ENCODE measurements at regions not wholly inside any gene's neighbourhood (a gene's known extent, or its start where the extent isn't known, plus 50 kb on each side); places are given as distances from the start of the nearest gene placed in this dataset.
"Not testable (repeated sequence)": the region's sequence is repeated elsewhere in the genome, so short reads cannot be mapped to it uniquely, and the experiment has no call there.

DNA sequence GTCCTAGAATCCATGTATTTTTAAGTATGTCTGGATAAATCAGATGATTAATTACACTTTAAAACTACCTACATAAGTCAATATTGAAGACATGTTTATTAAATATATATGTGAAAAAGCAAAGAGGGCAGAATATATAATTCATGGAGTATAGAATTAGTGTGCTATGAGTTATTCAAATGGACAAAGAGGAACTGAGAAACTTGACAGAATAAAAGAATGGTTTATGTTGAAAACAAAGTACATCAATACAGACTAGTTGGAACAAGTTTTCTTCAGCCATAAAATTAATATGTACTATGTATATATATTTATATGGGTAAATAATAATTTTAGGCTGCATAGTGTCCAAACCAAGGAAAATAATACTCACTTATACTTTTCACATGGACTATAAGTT, 173.5 kb downstream of the NPFFR2 start:
- no peak overlapping the region for H3K4me3 ChIP-seq (replicated peaks; ENCODE audit: low read depth, low read length)
- TF ChIP-seq, protein P1, sequence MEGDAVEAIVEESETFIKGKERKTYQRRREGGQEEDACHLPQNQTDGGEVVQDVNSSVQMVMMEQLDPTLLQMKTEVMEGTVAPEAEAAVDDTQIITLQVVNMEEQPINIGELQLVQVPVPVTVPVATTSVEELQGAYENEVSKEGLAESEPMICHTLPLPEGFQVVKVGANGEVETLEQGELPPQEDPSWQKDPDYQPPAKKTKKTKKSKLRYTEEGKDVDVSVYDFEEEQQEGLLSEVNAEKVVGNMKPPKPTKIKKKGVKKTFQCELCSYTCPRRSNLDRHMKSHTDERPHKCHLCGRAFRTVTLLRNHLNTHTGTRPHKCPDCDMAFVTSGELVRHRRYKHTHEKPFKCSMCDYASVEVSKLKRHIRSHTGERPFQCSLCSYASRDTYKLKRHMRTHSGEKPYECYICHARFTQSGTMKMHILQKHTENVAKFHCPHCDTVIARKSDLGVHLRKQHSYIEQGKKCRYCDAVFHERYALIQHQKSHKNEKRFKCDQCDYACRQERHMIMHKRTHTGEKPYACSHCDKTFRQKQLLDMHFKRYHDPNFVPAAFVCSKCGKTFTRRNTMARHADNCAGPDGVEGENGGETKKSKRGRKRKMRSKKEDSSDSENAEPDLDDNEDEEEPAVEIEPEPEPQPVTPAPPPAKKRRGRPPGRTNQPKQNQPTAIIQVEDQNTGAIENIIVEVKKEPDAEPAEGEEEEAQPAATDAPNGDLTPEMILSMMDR (IDR thresholded peaks at IDR 0.05; ENCODE audit: low read length, missing control alignments): no peak
- DNase-seq (ENCODE audit: low read depth): no peak

DNA sequence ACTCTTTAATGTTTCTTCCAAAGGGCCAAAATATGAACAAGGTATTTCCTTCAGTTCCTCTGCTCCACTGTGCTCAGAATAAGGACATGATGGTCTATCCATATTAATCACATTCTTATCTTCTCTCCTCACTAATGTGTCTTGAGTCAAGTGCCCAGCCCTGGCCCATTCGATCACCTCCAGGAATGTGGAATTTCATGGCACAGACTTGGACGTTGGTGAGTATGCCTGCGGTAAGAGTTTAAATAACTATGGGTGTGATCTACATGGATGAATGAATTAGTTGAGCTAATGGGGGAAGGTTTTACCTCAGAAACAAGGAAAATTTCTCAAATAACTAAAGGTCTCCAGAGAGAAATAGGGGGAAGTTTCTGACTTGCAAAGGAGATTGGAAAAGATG, 174.0 kb downstream of the NPFFR2 start:
- H3K4me3 ChIP-seq (replicated peaks; ENCODE audit: low read depth, low read length): no peak overlapping the region
- DNase-seq (ENCODE audit: low read depth): no peak
- TF ChIP-seq, protein P1 (IDR thresholded peaks at IDR 0.05; ENCODE audit: low read length, missing control alignments): no peak

DNA sequence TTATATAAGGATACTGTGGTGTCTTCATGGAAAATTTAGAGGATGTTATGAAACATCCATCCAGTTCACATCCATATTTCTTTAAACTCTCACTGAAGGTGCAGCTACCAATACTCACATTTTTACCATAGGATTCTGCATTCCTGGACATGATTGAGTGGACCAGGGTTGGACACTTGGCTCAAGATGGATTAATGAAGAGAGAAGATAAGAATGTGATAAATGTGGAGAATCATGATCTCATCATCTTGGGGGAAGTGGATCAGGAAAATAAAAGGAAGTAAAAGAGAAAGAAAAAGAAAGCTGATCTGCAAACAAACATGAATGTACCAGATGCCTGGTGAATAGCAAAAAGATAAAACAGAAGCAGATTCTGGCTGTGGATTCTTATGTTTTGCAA, 175.4 kb downstream of the NPFFR2 start:
- DNase-seq (ENCODE audit: low read depth): no peak
- no peak overlapping the region for H3K4me3 ChIP-seq (replicated peaks; ENCODE audit: low read depth, low read length)
- TF ChIP-seq, protein P1 (IDR thresholded peaks at IDR 0.05; ENCODE audit: low read length, missing control alignments): no peak

DNA sequence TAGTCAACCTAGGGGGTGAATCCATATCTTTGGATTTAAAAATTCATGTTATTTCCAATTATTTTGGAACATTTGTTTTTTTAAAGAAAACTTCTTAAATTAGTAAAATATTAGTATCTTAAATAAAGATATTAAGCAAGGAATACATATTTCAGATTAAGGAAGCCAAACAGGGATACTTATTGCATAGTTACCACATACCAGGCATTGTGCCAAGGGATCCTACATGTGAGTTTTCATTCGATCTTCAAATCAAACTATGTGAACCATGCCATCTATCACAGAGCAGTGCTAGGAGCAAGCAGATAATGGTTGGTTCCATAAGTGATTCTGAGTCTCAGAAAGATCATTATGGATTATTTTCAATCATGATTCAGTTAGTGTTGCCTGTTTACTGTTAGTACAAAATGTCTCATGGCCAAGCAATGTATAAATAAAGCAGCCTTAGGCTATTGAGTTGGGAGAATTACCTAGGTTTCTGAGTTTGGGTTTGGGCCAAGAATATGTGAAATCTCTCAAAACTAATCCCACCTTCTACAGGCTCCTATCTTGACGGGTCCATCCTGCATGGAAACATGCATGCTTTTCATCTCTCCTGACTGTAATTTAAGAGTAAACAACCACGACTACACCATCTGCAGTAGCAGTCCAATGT, 176.7 kb downstream of the NPFFR2 start:
- DNase-seq (ENCODE audit: low read depth): peak; percentile 10
- no peak overlapping the region for H3K4me3 ChIP-seq (replicated peaks; ENCODE audit: low read depth, low read length)
- TF ChIP-seq, protein P1 (IDR thresholded peaks at IDR 0.05; ENCODE audit: low read length, missing control alignments): no peak

DNA sequence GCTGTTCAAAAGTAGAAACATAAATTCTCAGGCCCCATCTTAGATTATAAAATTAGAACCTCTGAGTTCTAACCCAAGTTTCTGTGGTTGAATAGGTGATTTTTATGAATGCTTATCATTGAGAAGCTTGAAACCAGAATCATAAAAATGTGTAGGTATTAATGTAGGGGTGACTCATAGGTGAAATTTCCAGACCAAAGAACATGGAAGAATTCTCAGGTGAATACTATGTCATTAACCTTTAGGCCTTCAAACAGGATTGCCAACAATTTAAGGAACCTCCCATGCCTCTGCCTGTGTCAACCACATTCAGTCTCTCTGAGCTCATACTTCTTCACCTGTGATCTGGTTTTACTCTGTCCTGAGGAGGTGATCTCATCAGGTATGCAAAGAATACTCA, 177.8 kb downstream of the NPFFR2 start:
- H3K4me3 ChIP-seq (replicated peaks; ENCODE audit: low read depth, low read length): no peak overlapping the region
- DNase-seq (ENCODE audit: low read depth): no peak
- TF ChIP-seq, protein P1 (IDR thresholded peaks at IDR 0.05; ENCODE audit: low read length, missing control alignments): no peak

DNA sequence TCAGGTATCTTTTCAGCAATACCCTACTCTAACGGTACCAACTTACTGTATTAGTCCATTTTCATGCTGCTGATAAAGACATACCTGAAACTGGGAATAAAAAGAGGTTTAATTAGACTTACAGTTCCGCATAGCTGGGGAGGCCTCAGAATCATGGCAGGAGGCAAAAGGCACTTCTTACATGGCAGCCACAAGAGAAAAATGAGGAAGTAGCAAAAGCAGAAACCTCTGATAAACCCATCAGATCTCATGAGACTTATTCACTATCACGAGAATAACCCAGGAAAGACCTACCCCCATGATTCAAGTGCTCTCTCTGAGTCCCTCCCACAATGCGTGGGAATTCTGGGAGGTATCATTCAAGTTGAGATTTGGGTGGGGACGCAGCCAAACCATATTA, 182.0 kb downstream of the NPFFR2 start:
- not testable (repeated sequence) for DNase-seq (ENCODE audit: low read depth)

DNA sequence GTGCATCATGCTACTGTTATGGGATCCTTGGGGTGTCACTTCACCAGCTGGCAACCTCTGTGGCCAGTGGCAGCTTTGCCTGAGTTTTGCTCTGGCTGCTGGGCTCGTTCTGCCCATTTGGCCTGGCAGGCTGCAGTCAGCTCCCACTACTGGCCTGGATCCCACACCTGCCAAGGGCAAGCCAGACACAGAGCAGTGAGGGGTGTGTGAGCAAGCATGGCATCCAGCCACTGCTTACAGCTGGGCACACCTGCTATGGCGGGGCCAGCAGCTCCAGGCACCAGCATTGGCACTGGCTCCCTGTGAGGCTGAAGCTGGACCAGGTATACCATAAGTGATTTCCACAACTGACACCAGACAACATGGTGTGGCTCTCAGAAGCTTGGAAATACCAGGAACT, 183.4 kb downstream of the NPFFR2 start:
- no peak for DNase-seq (ENCODE audit: low read depth)
- TF ChIP-seq, protein P1 (IDR thresholded peaks at IDR 0.05; ENCODE audit: low read length, missing control alignments): no peak
- no peak overlapping the region for H3K4me3 ChIP-seq (replicated peaks; ENCODE audit: low read depth, low read length)

More for the DNA sequence above, 182.0 kb downstream of the NPFFR2 start:
- not testable (repeated sequence) for H3K4me3 ChIP-seq (replicated peaks; ENCODE audit: low read depth, low read length)
